Fibroblast of gingiva (primary cell): ENCODE measurements at regions not wholly inside any gene's neighbourhood (a gene's known extent, or its start where the extent isn't known, plus 50 kb on each side); places are given as distances from the start of the nearest gene placed in this dataset.
"Not testable (repeated sequence)": the region's sequence is repeated elsewhere in the genome, so short reads cannot be mapped to it uniquely, and the experiment has no call there.

Source experiments
- DNase-seq: peaks from one replicate; pipeline ENCODE4 v3.0.0-alpha.2; 2011; ENCODE audit warnings: low read depth

DNA sequence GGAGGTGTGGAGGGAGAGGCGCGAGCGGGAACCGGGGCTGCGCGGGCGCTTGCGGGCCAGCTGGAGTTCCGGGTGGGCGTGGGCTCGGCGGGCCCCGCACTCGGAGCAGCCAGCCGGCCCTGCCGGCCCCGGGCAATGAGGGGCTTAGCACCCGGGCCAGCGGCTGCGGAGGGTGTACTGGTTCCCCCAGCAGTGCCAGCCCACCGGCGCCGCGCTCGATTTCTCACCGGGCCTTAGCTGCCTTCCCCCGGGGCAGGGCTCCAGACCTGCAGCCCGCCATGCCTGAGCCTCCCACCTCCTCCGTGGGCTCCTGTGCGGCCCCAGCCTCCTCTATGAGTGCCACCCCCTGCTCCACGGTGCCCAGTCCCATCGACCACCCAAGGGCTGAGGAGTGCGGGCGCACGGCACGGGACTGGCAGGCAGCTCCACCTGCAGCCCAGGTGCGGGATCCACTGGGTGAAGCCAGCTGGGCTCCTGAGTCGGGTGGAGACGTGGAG, 141.4 kb downstream of the SPRY1 start:
- not testable (repeated sequence) for DNase-seq

DNA sequence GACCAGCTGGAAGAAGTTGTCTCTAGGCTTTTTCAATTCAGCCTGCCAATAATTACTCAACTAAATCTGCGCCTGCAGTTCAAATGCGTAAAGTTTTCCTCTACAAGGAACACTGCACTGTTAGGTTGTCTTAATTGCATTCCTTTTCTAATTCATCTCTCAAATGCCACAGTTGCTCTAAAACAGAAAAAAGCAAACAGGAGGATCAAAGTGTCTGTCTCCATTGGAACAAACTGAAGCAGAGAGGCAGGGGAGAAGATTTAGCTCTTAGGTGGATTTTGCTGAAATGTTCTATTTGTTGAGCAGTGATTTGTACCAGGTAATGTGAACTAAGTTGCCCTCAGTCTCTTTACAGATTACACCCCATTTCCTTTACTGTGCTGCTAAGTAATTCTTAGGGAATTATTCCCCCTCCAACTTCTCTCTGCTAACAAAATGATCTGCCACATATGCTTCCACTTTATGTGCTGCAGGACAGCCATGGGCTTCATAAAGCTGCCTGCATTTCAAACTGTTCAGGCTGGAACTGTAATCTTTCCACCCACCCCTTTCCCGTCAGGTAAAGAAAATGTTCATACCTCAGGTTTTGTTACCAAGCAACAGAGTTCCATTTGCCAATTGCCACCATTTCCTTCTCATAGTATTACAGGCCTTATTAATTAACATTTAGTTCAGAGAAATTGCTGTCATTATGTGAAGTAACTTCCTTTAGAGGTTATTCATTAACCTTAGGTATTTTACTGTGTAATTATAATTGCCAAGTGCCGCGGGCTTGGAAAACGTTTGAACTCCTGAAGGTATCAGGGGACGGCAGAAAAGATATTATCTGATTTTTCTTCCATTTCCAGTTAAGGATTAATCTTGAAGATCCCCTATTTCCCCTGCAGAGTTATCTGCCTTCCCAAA, 149.3 kb downstream of the SPRY1 start:
- no peak for DNase-seq

DNA sequence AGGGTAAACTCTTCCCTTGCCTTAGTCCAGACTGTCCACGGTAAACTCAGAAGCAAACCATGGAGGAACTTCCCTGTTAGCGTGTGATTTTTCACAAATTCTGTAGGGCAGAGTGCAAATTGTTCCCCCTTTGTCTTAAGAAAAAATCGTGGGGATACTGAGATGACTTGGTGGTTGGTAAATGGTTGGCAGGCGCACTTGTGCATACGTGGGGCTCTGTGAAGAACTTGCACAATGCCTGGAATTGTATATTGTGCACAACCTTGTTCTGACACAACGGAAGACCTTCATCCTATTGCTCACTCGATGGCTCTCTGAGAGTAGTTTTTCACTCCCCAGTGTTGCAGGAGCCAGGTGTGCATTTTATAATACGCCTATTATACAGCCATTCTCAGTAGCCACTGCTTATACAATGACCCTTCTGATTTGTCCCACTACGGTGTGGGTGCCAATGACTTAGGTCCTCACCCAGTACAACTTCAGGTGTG, 150.0 kb downstream of the SPRY1 start:
- DNase-seq = no peak

DNA sequence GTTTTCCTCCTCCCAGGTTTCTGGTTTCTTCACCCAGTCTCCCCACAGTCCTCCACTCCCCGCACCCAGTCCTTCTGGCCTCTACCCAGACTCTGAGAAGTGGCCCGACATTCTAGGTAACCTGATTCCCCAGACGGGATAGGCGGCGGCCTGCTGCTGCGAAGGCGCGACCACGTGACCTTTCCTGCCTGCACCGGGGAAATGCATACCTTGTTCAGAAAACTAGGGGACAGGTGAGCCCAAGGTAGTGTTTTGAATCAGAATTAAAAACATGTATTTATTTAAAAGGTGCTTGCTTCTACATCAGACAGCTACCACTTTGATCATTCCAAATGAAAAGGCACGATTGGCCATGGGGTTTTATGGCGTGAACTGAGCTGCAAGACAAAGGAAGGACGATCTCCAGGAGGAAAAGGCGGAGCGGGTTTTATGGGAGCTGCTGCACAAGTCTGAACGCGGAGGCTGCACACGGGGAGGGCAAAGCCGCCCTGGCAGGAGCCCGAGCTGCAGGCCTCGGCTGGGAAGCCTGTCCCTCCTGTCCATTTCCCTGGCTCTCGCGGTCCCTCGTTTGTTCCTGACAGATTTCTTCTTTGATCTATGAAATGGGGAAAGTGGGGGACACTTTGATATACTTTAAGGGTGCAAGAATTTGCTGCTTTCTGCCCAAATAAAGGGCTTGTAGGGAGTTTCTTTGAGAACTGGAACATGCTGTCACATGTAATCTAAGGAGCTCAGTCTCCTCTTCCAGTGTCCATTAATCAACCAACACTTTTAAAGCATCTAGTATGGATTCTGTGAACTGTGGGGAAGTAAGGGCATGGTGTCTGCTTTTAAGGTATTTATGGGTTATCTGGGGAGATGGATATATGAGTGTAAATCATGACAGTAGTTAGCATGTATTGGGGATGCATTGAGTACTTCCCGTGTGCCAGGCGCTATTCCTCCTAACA, 150.9 kb downstream of the SPRY1 start:
- DNase-seq = no peak

DNA sequence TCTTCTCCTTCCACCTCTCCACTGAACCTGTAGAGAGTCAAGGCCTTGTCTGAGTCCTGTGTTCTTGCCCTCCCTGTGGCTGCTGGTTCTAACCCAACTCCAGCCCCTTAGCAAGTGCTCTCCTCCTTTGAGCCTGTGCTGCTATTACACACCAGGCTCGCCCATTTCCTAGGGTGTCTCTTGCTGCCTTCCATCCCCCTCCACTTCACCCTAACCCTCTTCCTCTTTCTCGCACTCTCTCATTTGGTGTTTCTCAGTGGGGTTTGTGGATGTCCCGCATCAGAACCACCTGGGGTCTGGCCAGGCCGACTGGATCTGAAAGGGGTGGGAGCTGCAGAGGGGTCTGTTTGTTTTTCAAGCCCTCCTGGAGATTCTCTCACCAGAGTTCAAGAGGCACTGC, 156.7 kb downstream of the SPRY1 start:
- no peak for DNase-seq

DNA sequence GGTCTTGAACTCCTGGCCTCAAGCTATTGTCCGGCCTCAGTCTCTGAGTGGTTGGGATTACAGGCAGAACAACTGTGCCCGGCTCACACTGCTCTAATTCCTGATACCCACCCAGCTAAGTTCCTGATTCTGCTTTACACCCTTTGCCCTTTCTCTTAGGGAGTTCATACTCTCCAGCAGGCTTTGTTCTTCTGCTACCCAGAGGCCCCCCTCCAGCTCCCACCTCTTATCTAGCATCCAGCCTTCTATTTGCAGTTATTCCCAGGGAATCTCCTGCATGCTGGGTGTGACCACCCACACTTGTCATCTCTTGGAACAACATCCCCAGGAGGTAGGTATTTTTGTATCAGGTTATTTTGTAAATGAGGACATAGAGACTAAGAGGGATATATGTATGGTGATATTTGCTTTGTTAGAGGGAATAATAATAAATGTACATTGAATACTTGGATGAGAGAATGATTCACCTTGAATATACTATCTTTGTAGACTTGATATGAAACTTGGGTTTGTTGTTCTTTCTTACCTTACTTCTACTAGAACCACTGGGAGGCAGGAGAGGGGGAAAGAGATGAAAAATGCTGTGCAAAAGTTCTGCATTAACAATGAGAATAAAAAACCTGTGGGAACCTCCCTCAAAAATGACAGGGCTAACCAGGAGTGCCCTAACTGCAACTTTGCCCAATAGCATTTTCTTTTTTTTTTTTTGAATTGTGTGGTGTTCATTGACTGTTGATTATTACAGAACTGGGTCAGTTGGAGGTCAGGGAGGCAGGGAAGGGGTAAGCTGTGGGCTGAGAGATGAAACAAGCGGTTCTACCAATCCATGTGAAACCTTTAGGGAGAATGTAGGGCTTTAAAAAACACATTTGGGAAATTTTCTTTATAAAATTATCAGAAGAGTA, 157.4 kb downstream of the SPRY1 start:
- DNase-seq = no peak

DNA sequence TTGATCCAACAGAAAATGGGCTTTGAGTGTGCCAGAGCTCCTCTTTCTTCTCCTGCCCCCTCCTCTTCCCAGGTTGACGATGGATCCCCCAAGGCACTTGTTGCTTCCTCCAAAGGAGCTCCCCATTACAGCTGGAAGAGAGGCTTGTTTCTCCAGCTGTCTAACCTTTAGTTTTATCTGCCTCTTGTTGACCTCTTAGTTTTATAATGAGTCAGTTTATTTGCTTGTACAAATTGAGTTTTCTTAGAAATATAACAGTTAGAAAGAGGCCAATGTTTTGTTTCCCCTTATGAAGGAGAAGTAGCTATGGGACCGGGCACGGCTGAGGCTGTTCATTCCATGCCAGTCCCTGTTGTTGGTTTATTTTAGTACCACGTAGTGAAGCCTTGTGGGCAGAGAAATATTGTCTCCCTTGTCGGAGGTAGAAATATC, 158.2 kb downstream of the SPRY1 start:
- no peak for DNase-seq

DNA sequence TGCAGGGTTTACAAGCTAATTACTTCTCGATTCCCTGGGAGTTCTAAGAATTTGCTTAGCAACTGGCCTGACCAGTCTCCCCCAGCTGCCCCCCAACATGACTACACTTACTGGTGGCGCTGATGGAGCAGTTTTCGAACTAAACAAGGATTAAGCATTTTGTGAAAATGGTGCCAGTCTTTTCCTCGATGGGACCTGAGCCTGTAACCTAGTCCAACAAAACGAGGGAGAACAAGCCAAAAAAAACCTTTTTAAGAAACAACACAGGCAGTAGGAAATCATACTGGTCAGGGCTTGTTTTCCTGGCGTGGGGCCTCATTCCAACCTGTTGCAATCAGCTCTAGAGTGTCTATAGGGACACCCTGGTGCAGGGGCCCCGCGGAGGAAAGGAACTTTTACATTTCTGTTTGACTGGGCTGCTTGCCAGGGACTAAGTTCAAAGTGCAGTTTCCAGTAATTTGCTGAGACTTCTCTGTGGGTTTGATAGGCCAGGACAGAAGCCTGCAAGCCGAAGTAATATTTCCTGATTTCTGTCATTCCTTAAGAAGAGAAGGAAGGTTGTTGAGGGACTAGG, 158.7 kb downstream of the SPRY1 start:
- DNase-seq = peak; percentile 96

DNA sequence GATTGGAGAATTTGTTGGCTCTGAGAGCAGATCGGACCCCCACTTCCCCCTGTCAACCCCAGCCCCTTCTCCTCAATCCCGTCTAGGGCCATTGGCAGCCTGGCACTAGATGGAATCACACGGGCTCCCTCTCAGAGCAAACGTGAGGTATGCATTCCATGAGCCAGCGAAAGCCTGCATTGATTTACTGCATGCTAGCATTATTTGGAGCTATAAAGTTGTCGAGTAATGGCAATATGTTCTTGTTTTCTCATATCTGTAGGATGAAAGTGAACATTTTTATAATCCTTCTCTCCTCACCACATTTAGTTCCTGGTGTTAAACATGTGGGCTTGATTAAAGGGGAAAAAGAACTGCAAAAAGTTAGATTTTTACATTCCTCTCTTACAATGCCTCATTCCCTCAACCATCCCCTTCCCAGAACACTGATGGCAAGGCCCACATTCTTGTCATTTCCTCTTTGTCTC, 159.2 kb downstream of the SPRY1 start:
- DNase-seq = peak; percentile 43

DNA sequence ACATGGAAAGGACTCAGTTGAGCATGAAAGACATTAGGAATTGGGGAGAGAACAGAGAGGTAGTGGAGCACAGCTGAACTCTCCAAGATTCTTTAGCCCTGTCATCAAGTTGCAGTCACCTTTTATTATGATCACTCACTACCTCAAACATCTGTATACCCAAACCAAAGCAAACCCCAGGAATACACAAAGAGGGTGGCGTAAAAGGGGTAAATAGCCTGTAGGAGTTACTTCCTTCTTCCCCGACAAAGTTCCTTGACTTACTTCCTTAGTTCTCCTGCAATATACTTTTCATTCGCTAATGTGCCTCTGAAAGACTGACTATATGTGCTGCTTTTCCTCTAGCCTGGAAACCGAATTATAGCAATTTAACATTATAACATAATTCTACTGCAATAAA, 159.9 kb downstream of the SPRY1 start:
- no peak for DNase-seq

DNA sequence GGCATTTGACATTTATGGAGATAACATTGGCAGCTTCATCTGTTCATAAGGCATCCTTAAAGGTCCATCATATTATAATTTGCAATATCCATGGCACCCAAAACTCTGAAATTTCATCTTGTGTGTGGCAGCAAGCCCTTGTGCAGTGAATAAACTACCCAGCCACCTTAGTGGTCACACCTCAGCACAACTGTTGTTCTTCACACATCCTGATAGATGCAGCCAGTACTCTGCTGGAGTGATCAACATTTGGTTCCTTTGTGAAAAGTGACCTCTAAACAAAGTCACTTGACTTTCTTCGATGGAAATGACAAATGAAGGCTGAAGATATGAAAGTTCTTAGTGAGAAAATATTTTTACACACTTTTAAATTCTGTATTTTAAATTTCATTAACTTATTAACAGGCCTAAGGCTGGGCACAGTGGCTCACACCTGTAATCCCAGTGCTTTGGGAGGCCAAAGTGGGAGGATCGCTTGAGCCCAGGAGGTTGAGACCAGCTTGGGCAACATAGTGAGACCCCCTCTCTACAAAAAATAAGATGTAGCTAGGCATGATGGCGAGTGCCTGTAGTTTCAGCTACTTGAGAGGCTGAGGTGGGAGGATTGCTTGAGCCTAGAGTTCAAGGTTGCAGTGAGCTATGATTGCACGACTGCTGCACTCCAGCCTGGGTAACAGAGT, 161.4 kb downstream of the SPRY1 start:
- DNase-seq = no peak

DNA sequence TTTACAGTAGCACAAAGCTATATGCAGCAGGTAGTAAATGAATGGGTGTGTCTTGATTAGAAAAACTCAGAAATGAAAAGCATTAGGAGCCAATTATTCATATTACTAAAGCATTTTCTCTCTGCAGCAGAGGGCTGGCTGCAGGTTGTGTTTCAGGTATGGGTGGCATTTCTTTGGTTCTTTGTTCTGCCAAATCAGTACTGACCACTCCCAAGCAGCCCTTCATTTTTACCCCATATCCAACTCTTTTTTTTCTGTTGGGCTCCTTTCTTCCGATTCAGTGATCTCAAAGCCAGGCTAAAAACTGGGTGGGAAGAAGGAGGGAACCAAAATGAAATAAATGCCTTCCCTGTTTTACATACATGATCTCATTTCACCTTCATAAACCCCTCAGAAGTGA, 162.3 kb downstream of the SPRY1 start:
- DNase-seq = no peak

DNA sequence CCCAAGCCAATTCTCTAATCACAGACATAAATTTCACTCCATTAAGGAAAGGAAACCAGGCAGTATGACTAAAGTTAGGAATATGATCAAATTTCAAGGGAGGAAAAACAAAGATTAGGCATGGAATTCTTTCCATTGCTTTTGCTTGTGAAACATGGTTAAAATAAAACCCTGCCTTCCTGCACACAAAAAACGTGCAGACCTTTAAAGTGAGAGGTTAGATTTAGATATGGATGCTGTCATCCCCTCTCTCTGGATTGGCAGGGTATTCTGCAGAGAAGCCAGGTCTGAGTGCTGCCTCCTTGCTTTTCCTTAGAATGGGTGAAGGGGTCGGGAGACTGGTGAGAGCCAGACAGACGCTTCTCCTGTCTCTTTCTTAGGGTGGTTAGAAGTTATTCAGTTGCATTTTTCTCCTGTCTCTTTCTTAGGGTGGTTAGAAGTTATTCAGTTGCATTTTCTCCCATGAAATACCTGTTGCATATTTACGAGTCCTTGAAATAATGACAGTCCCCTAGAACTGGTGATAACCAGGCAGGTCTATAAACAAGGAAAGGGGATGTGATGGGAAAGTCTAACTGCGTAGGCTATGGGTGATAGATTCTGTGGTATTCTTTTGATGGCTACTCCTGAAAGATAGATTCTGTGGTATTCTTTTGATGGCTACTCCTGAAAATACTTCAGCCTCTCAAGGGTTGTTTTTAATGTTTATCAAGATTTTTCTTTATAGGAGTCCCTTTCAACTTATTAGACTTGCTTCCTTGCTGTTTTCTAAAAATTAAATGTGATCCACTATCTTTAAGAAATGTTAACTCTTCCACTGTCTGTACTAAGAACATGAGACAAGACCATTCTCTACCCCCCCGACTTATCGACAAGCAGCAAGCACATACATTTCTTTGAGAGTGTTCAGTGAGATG, 163.6 kb downstream of the SPRY1 start:
- DNase-seq = peak; percentile 16

DNA sequence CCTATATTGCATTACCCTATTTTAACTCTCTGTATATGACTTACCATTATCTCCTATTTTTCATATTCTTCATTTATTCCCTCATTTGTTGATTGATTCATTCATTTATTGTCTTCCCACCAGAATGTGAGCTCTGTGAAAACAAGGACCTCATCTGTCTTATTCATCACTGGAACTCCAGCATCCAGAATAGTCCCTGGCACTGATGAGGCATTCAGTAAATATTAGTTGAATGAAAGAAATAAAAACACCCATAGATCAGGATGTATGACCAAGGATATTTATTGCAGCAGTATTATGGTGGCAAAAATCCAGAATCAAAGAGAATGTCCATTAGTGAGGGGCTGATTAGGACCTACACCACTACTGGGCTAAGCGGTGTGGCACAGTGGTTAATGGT, 164.9 kb downstream of the SPRY1 start:
- no peak for DNase-seq

DNA sequence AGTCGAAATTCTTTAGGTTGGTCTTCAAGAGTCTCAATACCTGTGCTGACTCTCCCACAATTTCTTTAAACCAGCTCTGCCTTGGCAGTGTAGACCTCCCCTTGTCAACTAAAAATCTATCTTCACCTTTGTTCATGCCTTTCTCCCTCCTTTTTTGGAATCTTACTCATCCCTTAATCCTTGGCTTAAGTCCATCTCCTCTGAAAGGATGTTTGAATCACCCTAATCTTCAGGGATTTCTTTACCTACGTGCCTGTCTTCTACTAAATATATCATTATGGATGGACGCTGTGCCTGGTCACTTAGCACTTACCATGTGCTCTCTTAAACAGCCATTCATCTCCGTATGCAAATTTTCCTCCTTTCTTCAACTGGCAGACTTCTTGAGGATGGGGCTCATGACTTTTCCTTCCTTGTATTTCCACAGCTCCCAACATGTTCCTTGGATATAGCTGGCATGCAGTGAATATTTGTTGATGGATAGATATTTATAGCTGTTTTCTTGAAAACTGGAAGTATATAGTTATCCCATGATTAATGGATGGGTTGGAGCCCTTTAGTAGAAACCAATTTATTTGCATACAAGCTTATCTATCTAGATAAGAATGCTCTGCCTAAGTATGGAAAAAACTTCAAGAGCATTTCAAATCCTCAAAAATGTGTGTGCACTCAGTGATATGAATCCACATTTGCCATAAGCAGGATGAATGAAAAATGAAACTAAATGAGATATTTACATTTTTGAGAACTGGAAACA, 166.6 kb downstream of the SPRY1 start:
- DNase-seq = no peak

DNA sequence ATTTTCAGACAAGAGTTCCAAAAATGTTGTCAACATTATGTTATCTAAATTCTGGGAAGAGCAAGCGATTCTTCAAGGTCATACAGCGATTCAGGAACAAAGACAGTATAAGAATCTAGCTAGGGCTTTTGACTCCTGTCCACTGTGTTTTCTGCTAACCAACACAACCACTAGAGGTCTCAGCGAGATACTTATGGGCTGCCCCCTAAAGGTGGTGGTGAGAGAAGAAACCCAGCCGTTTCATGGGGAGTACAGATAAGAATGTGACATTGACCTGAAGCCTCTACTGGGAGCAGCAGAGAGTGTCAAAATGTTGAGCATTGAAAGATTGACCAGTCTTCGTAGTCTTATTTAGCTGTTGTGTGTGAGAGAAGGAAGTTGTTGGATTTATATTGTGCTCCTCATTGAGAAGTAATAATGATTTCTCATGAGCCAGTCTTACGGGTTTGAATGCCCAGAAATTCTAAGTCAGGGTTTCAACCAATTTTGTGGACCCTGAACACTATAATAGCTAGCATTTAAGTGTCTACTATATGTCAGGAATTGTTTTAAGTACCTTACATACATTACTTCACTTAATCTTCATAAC, 168.3 kb downstream of the SPRY1 start:
- peak; percentile 64 for DNase-seq

DNA sequence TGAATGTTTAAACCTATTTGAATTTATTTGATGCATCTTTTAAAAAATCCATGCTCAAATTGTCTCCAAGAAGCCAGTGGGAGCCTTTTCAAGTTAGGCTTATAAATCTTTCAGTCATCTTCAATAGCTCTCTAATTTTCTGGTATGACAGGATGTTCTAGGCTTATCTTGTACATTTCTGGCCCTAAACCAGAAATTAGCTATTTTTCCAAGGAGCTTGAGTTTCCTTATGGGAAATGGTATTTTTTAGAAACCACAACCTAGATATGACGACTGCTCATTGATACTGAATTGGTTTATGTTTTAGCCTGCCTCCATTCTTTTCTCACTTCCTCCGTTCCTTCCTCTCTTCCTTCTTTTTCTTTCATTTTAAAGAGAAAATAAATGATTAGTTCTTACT, 172.3 kb downstream of the SPRY1 start:
- no peak for DNase-seq

DNA sequence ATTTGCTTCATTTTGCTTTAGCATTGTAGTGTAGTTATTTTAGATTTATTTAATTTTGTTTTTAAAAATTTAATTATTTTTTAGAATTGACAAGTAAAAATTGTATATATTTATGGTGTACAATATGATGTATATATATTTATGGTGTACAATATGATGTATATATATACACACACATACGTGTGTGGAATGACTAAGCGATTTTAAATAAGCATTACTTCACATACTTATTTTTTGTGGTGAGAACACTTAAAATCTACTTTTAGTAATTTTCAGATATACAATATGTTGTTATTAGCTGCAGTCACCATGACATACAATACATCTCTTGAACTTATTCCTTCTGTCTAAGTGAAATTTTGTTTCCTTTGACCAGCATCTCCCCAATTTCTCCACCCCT, 172.9 kb downstream of the SPRY1 start:
- no peak for DNase-seq
